Type B pancreatic cell (in vitro differentiated cells): ENCODE measurements at regions not wholly inside any gene's neighbourhood (a gene's known extent, or its start where the extent isn't known, plus 50 kb on each side); places are given as distances from the start of the nearest gene placed in this dataset.
A peak's percentile ranks its signal among the peaks of the same experiment; 100 is the strongest.

Experiments used
- DNase-seq: peaks from one replicate; pipeline ENCODE4 v3.0.0; 2021; ENCODE audit warnings: mixed read lengths; ENCODE audit not compliant: unreplicated experiment; ENCODE audit errors: extremely low spot score
- H3K27ac Mint-ChIP-seq: 2 replicates; pipeline ENCODE4 v1.8.0; 2021; ENCODE audit warnings: mild to moderate bottlenecking, mixed read lengths
- H3K27me3 Mint-ChIP-seq: 2 replicates; pipeline ENCODE4 v1.8.0; 2021; ENCODE audit warnings: mixed read lengths
- H3K36me3 Mint-ChIP-seq: 2 replicates; pipeline ENCODE4 v1.8.0; 2021; ENCODE audit warnings: mixed read lengths
- H3K4me1 Mint-ChIP-seq: one replicate; pipeline ENCODE4 v1.8.0; 2021; ENCODE audit warnings: mixed read lengths; ENCODE audit not compliant: unreplicated experiment
- H3K4me3 Mint-ChIP-seq: 2 replicates; pipeline ENCODE4 v1.8.0; 2021; ENCODE audit warnings: mild to moderate bottlenecking, mixed read lengths
- H3K9me3 Mint-ChIP-seq: 2 replicates; pipeline ENCODE4 v1.8.0; 2021; ENCODE audit warnings: mixed read lengths
- CTCF ChIP-seq: fragments of 200-600 bp; sonication (generic); conservative IDR thresholded peaks from 2 replicates; pipeline ENCODE4 v1.5.0; 2021; ENCODE audit warnings: antibody characterized with exemption, mild to moderate bottlenecking

- no peak for TF ChIP-seq CTCF
- H3K4me3 Mint-ChIP-seq = no peak overlapping the region
- H3K27me3 Mint-ChIP-seq = no peaks in the 10 kb centered on the region
- H3K36me3 Mint-ChIP-seq = no peaks in the 10 kb centered on the region
- H3K9me3 Mint-ChIP-seq = peaks cover 14% of the 10 kb centered on the region
- DNase-seq = no peak
- peaks cover 21% of the 10 kb centered on the region for H3K4me1 Mint-ChIP-seq
- H3K27ac Mint-ChIP-seq = no peak overlapping the region
Measured at GRCh38 chr10:121155742-121156474, 304.7 kb downstream of the WDR11 start.

- H3K36me3 Mint-ChIP-seq = no peaks in the 10 kb centered on the region
- no peak overlapping the region for H3K4me3 Mint-ChIP-seq
- H3K27me3 Mint-ChIP-seq = no peaks in the 10 kb centered on the region
- peaks cover 21% of the 10 kb centered on the region for H3K4me1 Mint-ChIP-seq
- peaks cover 11% of the 10 kb centered on the region for H3K9me3 Mint-ChIP-seq
- H3K27ac Mint-ChIP-seq = no peak overlapping the region
- no peak for DNase-seq
- TF ChIP-seq CTCF = no peak
Measured at GRCh38 chr10:121157998-121158397, 306.8 kb downstream of the WDR11 start.

- H3K27ac Mint-ChIP-seq = peak overlapping the region; percentile 60
- H3K27me3 Mint-ChIP-seq = no peaks in the 10 kb centered on the region
- H3K9me3 Mint-ChIP-seq = peaks cover 14% of the 10 kb centered on the region
- H3K36me3 Mint-ChIP-seq = no peaks in the 10 kb centered on the region
- no peak overlapping the region for H3K4me3 Mint-ChIP-seq
- H3K4me1 Mint-ChIP-seq = peaks cover 20% of the 10 kb centered on the region
- no peak for DNase-seq
- TF ChIP-seq CTCF = no peak
Measured at GRCh38 chr10:121158988-121159579, 307.9 kb downstream of the WDR11 start.

GRCh38 chr10:121159670-121160069 lies 308.5 kb downstream of the WDR11 start:
- H3K36me3 Mint-ChIP-seq = no peaks in the 10 kb centered on the region
- H3K4me1 Mint-ChIP-seq = peaks cover 15% of the 10 kb centered on the region
- peaks cover 17% of the 10 kb centered on the region for H3K9me3 Mint-ChIP-seq
- no peak overlapping the region for H3K4me3 Mint-ChIP-seq
- no peaks in the 10 kb centered on the region for H3K27me3 Mint-ChIP-seq
- no peak overlapping the region for H3K27ac Mint-ChIP-seq
- DNase-seq = no peak
- TF ChIP-seq CTCF = no peak

- Mint-ChIP-seq H3K27ac (no peak overlapping the region), H3K27me3 (no peaks in the 10 kb centered on the region), H3K4me3 (no peak overlapping the region), H3K36me3 (no peaks in the 10 kb centered on the region), H3K4me1 (peaks cover 11% of the 10 kb centered on the region), H3K9me3 (peaks cover 17% of the 10 kb centered on the region)
- DNase-seq = no peak
- no peak for TF ChIP-seq CTCF
Measured at GRCh38 chr10:121165276-121165675, 314.1 kb downstream of the WDR11 start.
